DND-41 (cell line): ENCODE measurements at regions not wholly inside any gene's neighbourhood (a gene's known extent, or its start where the extent isn't known, plus 50 kb on each side); places are given as distances from the start of the nearest gene placed in this dataset.

ENCODE experiments used
- ATAC-seq: fragments of 200-7000 bp; cut with Tn5 transposase; 3 replicates; pipeline ENCODE4 v1.9.1; 2021; ENCODE audit warnings: low read depth; ENCODE audit not compliant: insufficient read depth
- DNase-seq: peaks from one replicate; pipeline ENCODE4 v3.0.0-alpha.2; 2020
- H2AFZ ChIP-seq: 2 replicates; pipeline ENCODE4 v1.6.0; 2012; ENCODE audit warnings: low read depth, low read length
- H3K27ac ChIP-seq: 2 replicates; pipeline ENCODE4 v1.5.1; 2012; ENCODE audit warnings: low read length, inconsistent platforms
- H3K27me3 ChIP-seq: fragments of 200-600 bp; sonication (generic); 2 replicates; pipeline ENCODE4 v1.6.0; 2012; ENCODE audit warnings: low read length, mild to moderate bottlenecking, inconsistent platforms; ENCODE audit not compliant: insufficient read depth, poor library complexity
- H3K36me3 ChIP-seq: 2 replicates; pipeline ENCODE4 v1.5.1; 2012; ENCODE audit warnings: low read length, inconsistent platforms; ENCODE audit not compliant: insufficient read depth
- H3K4me1 ChIP-seq: 2 replicates; pipeline ENCODE4 v1.5.1; 2012; ENCODE audit warnings: mild to moderate bottlenecking, low read length; ENCODE audit not compliant: insufficient read depth
- H3K4me2 ChIP-seq: 2 replicates; pipeline ENCODE4 v1.6.0; 2012; ENCODE audit warnings: mild to moderate bottlenecking, moderate library complexity, low read length, inconsistent platforms; ENCODE audit not compliant: insufficient read depth
- H3K4me3 ChIP-seq, 2 experiments: fragments of 200-600 bp in 1 of 2; shearing (Covaris generic) in 1 of 2; 2 replicates each; pipeline ENCODE4 v1.5.1; 2012 to 2016; ENCODE audit warnings: inconsistent platforms in 2 of 2, low read length in 2 of 2, mild to moderate bottlenecking in 2 of 2, low read depth in 1 of 2, moderate library complexity in 1 of 2
- H3K79me2 ChIP-seq: 2 replicates; pipeline ENCODE4 v1.6.0; 2012; ENCODE audit warnings: low read length, inconsistent platforms; ENCODE audit not compliant: insufficient read depth
- H3K9ac ChIP-seq: 2 replicates; pipeline ENCODE4 v1.6.0; 2012; ENCODE audit warnings: low read depth, mild to moderate bottlenecking, inconsistent platforms, low read length, moderate library complexity
- H3K9me3 ChIP-seq: 2 replicates; pipeline ENCODE4 v1.5.1; 2012; ENCODE audit warnings: low read length, moderate library complexity, mild to moderate bottlenecking, inconsistent platforms; ENCODE audit not compliant: insufficient read depth, severe bottlenecking
- H4K20me1 ChIP-seq: 2 replicates; pipeline ENCODE4 v1.6.0; 2012; ENCODE audit warnings: low read length; ENCODE audit not compliant: insufficient read depth
- EZH2 ChIP-seq: IDR thresholded peaks from 3 replicates; pipeline ENCODE4 v1.6.1; 2012; ENCODE audit warnings: borderline replicate concordance, low read depth, mild to moderate bottlenecking, moderate library complexity, low read length, inconsistent platforms; ENCODE audit not compliant: severe bottlenecking
- TF ChIP-seq, protein P1 (sequence below): IDR thresholded peaks from 2 replicates; pipeline ENCODE4 v1.5.1; 2012; ENCODE audit warnings: borderline replicate concordance, low read length, moderate library complexity, mild to moderate bottlenecking; ENCODE audit not compliant: poor library complexity, severe bottlenecking; ENCODE audit errors: extremely low read depth

DNA sequence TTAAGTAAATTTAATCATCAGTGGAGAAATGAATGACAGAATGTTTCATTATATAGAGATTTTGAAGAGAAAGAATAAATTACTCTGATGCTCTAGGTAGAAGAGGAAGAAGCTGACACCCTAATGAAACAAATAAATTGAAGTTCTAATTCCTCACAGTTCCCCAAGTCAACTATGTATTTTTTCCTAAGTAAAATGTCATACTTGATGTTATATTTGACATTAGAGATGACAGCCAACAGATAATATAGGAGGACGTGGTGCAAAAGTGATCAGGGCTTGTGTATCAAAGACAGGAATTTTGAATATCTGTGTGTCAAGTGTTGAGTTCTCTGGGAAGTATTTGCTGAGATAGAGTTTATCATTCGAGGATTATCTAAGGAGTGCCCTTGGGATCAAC lies 81.2 kb upstream of the CADPS start:
- no peak for ATAC-seq
- TF ChIP-seq, protein P1, sequence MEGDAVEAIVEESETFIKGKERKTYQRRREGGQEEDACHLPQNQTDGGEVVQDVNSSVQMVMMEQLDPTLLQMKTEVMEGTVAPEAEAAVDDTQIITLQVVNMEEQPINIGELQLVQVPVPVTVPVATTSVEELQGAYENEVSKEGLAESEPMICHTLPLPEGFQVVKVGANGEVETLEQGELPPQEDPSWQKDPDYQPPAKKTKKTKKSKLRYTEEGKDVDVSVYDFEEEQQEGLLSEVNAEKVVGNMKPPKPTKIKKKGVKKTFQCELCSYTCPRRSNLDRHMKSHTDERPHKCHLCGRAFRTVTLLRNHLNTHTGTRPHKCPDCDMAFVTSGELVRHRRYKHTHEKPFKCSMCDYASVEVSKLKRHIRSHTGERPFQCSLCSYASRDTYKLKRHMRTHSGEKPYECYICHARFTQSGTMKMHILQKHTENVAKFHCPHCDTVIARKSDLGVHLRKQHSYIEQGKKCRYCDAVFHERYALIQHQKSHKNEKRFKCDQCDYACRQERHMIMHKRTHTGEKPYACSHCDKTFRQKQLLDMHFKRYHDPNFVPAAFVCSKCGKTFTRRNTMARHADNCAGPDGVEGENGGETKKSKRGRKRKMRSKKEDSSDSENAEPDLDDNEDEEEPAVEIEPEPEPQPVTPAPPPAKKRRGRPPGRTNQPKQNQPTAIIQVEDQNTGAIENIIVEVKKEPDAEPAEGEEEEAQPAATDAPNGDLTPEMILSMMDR = no peak
- TF ChIP-seq EZH2 = no peak
- no peaks in the 10 kb centered on the region for H3K9me3 ChIP-seq
- no peak for DNase-seq
- H3K4me2 ChIP-seq = no peak overlapping the region
- H4K20me1 ChIP-seq = no peaks in the 10 kb centered on the region
- H3K36me3 ChIP-seq = no peaks in the 10 kb centered on the region
- H3K4me1 ChIP-seq = no peaks in the 10 kb centered on the region
- no peak overlapping the region for H3K4me3 ChIP-seq
- H2AFZ ChIP-seq = no peak overlapping the region
- no peak overlapping the region for H3K9ac ChIP-seq
- H3K27me3 ChIP-seq = no peaks in the 10 kb centered on the region
- H3K27ac ChIP-seq = no peak overlapping the region
- H3K79me2 ChIP-seq = no peaks in the 10 kb centered on the region

DNA sequence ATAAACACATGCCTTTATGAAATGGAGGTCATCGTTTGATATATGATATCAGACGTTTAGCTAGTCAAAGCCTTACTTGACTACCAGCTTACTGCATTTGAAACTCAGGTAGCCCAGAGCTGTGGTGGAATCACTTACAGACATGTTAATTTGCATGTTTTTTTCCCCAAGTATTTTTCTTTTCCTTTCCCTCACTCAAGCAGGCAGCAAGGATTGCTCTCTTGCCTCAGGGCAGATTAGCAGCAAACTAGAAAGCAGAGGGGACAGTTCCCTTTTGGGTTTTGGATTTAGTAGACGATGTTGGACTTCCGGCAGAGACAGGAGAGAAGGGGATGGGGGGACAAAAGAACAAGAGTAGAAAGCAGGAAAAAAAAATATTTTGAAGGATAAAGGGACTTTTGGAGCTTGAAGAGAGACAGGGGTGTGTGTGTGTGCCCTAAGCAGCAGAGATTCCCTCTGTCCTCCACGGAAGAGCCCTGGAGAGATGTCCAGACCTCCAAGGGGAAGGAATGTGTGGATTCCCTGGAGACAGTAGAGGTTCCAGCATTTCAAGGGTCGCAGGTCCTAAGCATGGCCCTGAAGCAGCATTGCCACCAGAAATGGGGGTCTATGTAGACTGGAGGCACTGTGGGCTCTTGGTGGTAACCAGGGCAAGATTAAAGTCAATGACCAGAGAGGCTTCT lies 86.8 kb upstream of the CADPS start:
- no peak overlapping the region for H3K27ac ChIP-seq
- H3K4me3 ChIP-seq = no peak overlapping the region
- H2AFZ ChIP-seq = no peak overlapping the region
- no peaks in the 10 kb centered on the region for H3K4me1 ChIP-seq
- H3K27me3 ChIP-seq = no peaks in the 10 kb centered on the region
- H3K79me2 ChIP-seq = no peaks in the 10 kb centered on the region
- TF ChIP-seq EZH2 = no peak
- TF ChIP-seq, protein P1 = no peak
- H3K9ac ChIP-seq = no peak overlapping the region
- H3K9me3 ChIP-seq = no peaks in the 10 kb centered on the region
- ATAC-seq (no peak), DNase-seq (no peak)
- H3K4me2 ChIP-seq = no peak overlapping the region
- no peaks in the 10 kb centered on the region for H4K20me1 ChIP-seq
- H3K36me3 ChIP-seq = no peaks in the 10 kb centered on the region

DNA sequence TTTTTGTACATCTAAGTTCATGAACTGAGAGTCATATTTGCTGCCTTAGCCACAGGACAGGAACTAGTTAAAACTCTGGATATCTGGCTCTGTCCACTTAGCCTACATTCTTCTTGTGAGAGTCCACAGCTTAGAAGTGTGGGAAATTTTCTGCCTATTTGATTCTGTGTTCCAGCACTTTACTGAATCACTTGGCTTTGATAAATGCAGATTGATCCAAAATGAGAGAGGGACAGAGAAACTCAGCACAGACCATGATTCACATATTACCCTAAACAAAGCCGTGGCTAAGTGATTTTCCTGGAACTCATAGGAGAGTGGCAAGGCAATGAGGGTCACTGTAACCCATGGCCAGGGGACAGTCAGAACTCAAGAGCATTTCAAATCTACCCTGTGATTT lies 87.5 kb upstream of the CADPS start:
- no peaks in the 10 kb centered on the region for H4K20me1 ChIP-seq
- no peak overlapping the region for H3K27ac ChIP-seq
- no peak overlapping the region for H3K4me3 ChIP-seq
- no peak overlapping the region for H2AFZ ChIP-seq
- no peaks in the 10 kb centered on the region for H3K9me3 ChIP-seq
- no peak overlapping the region for H3K4me2 ChIP-seq
- no peak for DNase-seq
- no peaks in the 10 kb centered on the region for H3K4me1 ChIP-seq
- no peaks in the 10 kb centered on the region for H3K27me3 ChIP-seq
- no peaks in the 10 kb centered on the region for H3K79me2 ChIP-seq
- TF ChIP-seq, protein P1 = no peak
- TF ChIP-seq EZH2 = no peak
- H3K36me3 ChIP-seq = no peaks in the 10 kb centered on the region
- ATAC-seq = no peak
- H3K9ac ChIP-seq = no peak overlapping the region
